ENCODE measurements at regions not wholly inside any gene's neighbourhood (a gene's known extent, or its start where the extent isn't known, plus 50 kb on each side); places are given as distances from the start of the nearest gene placed in this dataset.

DNA sequence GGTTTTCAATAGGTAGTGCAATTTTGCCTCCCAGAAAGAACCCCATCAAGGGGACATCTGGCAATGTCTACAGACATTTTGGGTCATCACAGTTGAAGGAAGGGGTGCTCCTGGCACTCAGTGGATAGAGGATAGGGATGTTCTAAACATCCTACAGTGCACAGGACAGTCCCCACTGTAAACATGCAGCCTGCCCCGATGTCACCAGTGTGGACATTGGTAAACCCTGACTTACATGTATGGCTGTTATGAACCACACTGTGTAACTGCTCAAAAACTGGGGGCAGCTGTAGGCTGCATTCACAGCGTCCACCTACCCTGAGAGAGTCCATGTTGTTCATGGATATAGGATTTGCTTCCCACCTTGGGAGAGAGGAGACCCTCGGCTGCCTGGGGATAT, 79.3 kb upstream of the FOXQ1 start:
- WGBS (ENCODE audit: insufficient coverage) = 96% methylated on average over 3 of the region's 3 CpGs
- H3K27me3 ChIP-seq (ENCODE audit: control insufficient read depth, insufficient read depth, low read length) = no peaks in the 10 kb centered on the region
- H3K36me3 ChIP-seq (ENCODE audit: control insufficient read depth, insufficient read depth, low read length) = no peaks in the 10 kb centered on the region
- no peak overlapping the region for H3K27ac ChIP-seq (ENCODE audit: low read depth, low read length)
- no peaks in the 10 kb centered on the region for H3K9me3 ChIP-seq (ENCODE audit: control insufficient read depth, insufficient read depth, low read length)
- no peaks in the 10 kb centered on the region for H3K4me1 ChIP-seq (ENCODE audit: control insufficient read depth, insufficient read depth, low read length)
- no peak overlapping the region for H3K4me3 ChIP-seq (ENCODE audit: low read depth, low read length)
- no peak for DNase-seq (ENCODE audit: low read depth in 4 of 6, low spot score in 6 of 6)

- no peaks in the 10 kb centered on the region for H3K9me3 ChIP-seq (ENCODE audit: control insufficient read depth, insufficient read depth, low read length)
- no peaks in the 10 kb centered on the region for H3K27me3 ChIP-seq (ENCODE audit: control insufficient read depth, insufficient read depth, low read length)
- no peak overlapping the region for H3K4me3 ChIP-seq (ENCODE audit: low read depth, low read length)
- no peak overlapping the region for H3K27ac ChIP-seq (ENCODE audit: low read depth, low read length)
- no peak for DNase-seq (ENCODE audit: low read depth in 4 of 6, low spot score in 6 of 6)
- no peaks in the 10 kb centered on the region for H3K4me1 ChIP-seq (ENCODE audit: control insufficient read depth, insufficient read depth, low read length)
- 84% methylated on average over 4 of the region's 4 CpGs for WGBS (ENCODE audit: insufficient coverage)
- no peaks in the 10 kb centered on the region for H3K36me3 ChIP-seq (ENCODE audit: control insufficient read depth, insufficient read depth, low read length)
Observed at GRCh38 chr6:1231941-1232340, 80.0 kb upstream of the FOXQ1 start.

- WGBS (ENCODE audit: insufficient coverage) = 86% methylated on average over 5 of the region's 8 CpGs
- Histone ChIP-seq H3K27me3 (ENCODE audit: control insufficient read depth, insufficient read depth, low read length) (no peaks in the 10 kb centered on the region), H3K9me3 (ENCODE audit: control insufficient read depth, insufficient read depth, low read length) (no peaks in the 10 kb centered on the region), H3K27ac (ENCODE audit: low read depth, low read length) (no peak overlapping the region), H3K4me3 (ENCODE audit: low read depth, low read length) (no peak overlapping the region), H3K4me1 (ENCODE audit: control insufficient read depth, insufficient read depth, low read length) (peaks cover 8% of the 10 kb centered on the region), H3K36me3 (ENCODE audit: control insufficient read depth, insufficient read depth, low read length) (no peaks in the 10 kb centered on the region)
- DNase-seq (ENCODE audit: low read depth in 4 of 6, low spot score in 6 of 6) = no peak
Observed at GRCh38 chr6:1230689-1231605, 81.0 kb upstream of the FOXQ1 start.

- Histone ChIP-seq H3K36me3 (ENCODE audit: control insufficient read depth, insufficient read depth, low read length) (no peaks in the 10 kb centered on the region), H3K4me3 (ENCODE audit: low read depth, low read length) (no peak overlapping the region), H3K4me1 (ENCODE audit: control insufficient read depth, insufficient read depth, low read length) (peaks cover 8% of the 10 kb centered on the region), H3K9me3 (ENCODE audit: control insufficient read depth, insufficient read depth, low read length) (no peaks in the 10 kb centered on the region), H3K27ac (ENCODE audit: low read depth, low read length) (no peak overlapping the region), H3K27me3 (ENCODE audit: control insufficient read depth, insufficient read depth, low read length) (no peaks in the 10 kb centered on the region)
- 40% methylated on average over 1 of the region's 6 CpGs for WGBS (ENCODE audit: insufficient coverage)
- DNase-seq (ENCODE audit: low read depth in 4 of 6, low spot score in 6 of 6) = peak in 1 of 6 donors; percentile 39
Observed at GRCh38 chr6:1230281-1230680, 81.6 kb upstream of the FOXQ1 start.

GRCh38 chr6:1229808-1230207, 82.1 kb upstream of the FOXQ1 start:
- H3K36me3 ChIP-seq (ENCODE audit: control insufficient read depth, insufficient read depth, low read length) = no peaks in the 10 kb centered on the region
- no peaks in the 10 kb centered on the region for H3K9me3 ChIP-seq (ENCODE audit: control insufficient read depth, insufficient read depth, low read length)
- H3K4me3 ChIP-seq (ENCODE audit: low read depth, low read length) = no peak overlapping the region
- no peak overlapping the region for H3K27ac ChIP-seq (ENCODE audit: low read depth, low read length)
- H3K4me1 ChIP-seq (ENCODE audit: control insufficient read depth, insufficient read depth, low read length) = peaks cover 8% of the 10 kb centered on the region
- WGBS (ENCODE audit: insufficient coverage) = 89% methylated on average over 7 of the region's 9 CpGs
- H3K27me3 ChIP-seq (ENCODE audit: control insufficient read depth, insufficient read depth, low read length) = no peaks in the 10 kb centered on the region
- DNase-seq (ENCODE audit: low read depth in 4 of 6, low spot score in 6 of 6) = no peak

DNA sequence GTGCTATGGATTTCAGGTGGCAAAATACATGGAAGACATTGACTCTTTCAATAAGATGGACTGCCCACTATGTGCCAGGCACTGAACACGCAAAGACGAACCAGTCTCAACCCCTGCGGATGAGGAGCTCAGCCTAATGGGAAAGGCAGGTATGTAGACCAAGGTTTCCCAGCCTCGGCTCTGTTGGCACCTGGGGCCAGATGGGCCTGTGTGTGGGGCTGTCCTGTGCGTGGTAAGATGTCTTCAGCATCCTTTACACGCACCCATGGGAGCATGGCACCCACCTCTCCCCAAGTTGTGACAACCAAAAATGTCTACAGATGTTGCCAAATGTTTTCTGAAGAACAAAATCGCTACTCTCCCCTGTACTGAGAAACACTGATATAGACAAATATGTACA, 82.6 kb upstream of the FOXQ1 start:
- no peak overlapping the region for H3K27ac ChIP-seq (ENCODE audit: low read depth, low read length)
- H3K4me1 ChIP-seq (ENCODE audit: control insufficient read depth, insufficient read depth, low read length) = peaks cover 8% of the 10 kb centered on the region
- no peaks in the 10 kb centered on the region for H3K27me3 ChIP-seq (ENCODE audit: control insufficient read depth, insufficient read depth, low read length)
- no peaks in the 10 kb centered on the region for H3K36me3 ChIP-seq (ENCODE audit: control insufficient read depth, insufficient read depth, low read length)
- 94% methylated on average over 3 of the region's 7 CpGs for WGBS (ENCODE audit: insufficient coverage)
- DNase-seq (ENCODE audit: low read depth in 4 of 6, low spot score in 6 of 6) = no peak
- H3K9me3 ChIP-seq (ENCODE audit: control insufficient read depth, insufficient read depth, low read length) = no peaks in the 10 kb centered on the region
- H3K4me3 ChIP-seq (ENCODE audit: low read depth, low read length) = no peak overlapping the region

GRCh38 chr6:1228754-1229191, 83.1 kb upstream of the FOXQ1 start:
- Histone ChIP-seq H3K9me3 (ENCODE audit: control insufficient read depth, insufficient read depth, low read length) (no peaks in the 10 kb centered on the region), H3K4me3 (ENCODE audit: low read depth, low read length) (no peak overlapping the region), H3K27ac (ENCODE audit: low read depth, low read length) (no peak overlapping the region), H3K36me3 (ENCODE audit: control insufficient read depth, insufficient read depth, low read length) (no peaks in the 10 kb centered on the region), H3K27me3 (ENCODE audit: control insufficient read depth, insufficient read depth, low read length) (no peaks in the 10 kb centered on the region), H3K4me1 (ENCODE audit: control insufficient read depth, insufficient read depth, low read length) (peaks cover 8% of the 10 kb centered on the region)
- DNase-seq (ENCODE audit: low read depth in 4 of 6, low spot score in 6 of 6) = no peak
- WGBS (ENCODE audit: insufficient coverage) = 93% methylated on average over 4 of the region's 9 CpGs

DNA sequence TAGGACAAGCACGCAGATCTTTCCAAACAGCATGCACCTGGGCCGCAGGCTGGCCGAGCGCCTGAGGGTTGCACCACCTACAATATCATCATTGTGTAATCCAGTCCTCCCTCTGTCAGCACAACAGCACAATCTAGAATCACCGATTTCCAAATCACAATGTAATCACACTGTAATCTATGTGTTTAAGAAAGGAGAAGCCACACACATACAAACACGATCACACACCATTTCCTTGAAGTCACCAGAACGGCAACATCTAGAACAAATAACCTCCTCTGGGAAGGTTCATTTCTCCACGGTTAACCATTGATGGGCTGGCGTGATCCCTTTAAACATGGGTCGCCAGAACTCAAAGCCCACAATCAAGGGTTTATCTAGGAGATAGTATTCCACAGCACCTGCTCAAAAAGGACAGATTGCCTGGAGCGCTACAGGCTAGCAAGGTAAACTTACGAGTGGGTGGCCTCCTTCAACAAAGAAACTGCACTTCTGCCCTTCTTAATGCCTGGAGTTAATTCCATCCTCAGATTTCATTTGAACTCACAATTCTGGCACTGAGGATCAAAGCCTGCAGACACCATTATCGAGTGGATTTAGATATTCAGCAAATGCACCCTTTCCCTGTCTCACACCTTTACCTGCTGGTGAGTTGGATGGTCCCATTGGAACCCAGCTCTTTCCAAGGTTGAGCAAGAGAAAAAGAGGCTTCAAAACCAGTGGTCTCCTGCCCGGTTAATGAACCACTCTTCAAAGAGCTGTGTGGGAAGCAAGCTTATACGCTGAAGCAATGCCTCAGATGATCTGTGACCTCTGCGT, 83.8 kb upstream of the FOXQ1 start:
- H3K4me3 ChIP-seq (ENCODE audit: low read depth, low read length) = no peak overlapping the region
- peaks cover 8% of the 10 kb centered on the region for H3K4me1 ChIP-seq (ENCODE audit: control insufficient read depth, insufficient read depth, low read length)
- WGBS (ENCODE audit: insufficient coverage) = 85% methylated on average over 7 of the region's 16 CpGs
- no peaks in the 10 kb centered on the region for H3K27me3 ChIP-seq (ENCODE audit: control insufficient read depth, insufficient read depth, low read length)
- H3K36me3 ChIP-seq (ENCODE audit: control insufficient read depth, insufficient read depth, low read length) = no peaks in the 10 kb centered on the region
- H3K27ac ChIP-seq (ENCODE audit: low read depth, low read length) = no peak overlapping the region
- peak in 1 of 6 donors; percentile 17 for DNase-seq (ENCODE audit: low read depth in 4 of 6, low spot score in 6 of 6)
- H3K9me3 ChIP-seq (ENCODE audit: control insufficient read depth, insufficient read depth, low read length) = no peaks in the 10 kb centered on the region

DNA sequence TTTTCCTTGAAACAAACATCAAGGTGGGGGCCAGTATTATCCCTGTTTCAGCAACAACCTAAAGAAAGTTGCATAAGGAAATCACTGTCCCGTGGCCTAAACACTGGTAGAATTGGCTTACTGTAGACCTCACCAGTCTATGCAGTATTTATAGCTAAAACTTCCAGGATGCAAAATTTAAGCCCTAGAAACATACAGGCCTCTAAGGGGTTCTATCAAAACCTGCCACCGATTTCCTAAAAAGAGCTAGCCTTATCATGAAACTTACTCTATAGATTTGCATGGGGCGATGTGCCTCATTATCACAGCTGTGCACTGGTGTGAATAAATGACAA, 84.3 kb upstream of the FOXQ1 start:
- DNase-seq (ENCODE audit: low read depth in 4 of 6, low spot score in 6 of 6) = no peak
- Histone ChIP-seq H3K36me3 (ENCODE audit: control insufficient read depth, insufficient read depth, low read length) (no peaks in the 10 kb centered on the region), H3K27ac (ENCODE audit: low read depth, low read length) (no peak overlapping the region), H3K4me1 (ENCODE audit: control insufficient read depth, insufficient read depth, low read length) (peaks cover 13% of the 10 kb centered on the region), H3K9me3 (ENCODE audit: control insufficient read depth, insufficient read depth, low read length) (no peaks in the 10 kb centered on the region), H3K4me3 (ENCODE audit: low read depth, low read length) (no peak overlapping the region), H3K27me3 (ENCODE audit: control insufficient read depth, insufficient read depth, low read length) (no peaks in the 10 kb centered on the region)
- 92% methylated on average over 2 of the region's 3 CpGs for WGBS (ENCODE audit: insufficient coverage)

Measured in spinal cord (tissue), 9 donors.